ENCODE measurements at regions not wholly inside any gene's neighbourhood (a gene's known extent, or its start where the extent isn't known, plus 50 kb on each side); places are given as distances from the start of the nearest gene placed in this dataset.
"Not testable (repeated sequence)": the region's sequence is repeated elsewhere in the genome, so short reads cannot be mapped to it uniquely, and the experiment has no call there.

GRCh38 chr5:93235761-93236160 lies 345.3 kb downstream of the NR2F1-AS1 start:
- Histone ChIP-seq H3K27me3 (ENCODE audit: insufficient read depth, low read length) (no peaks in the 10 kb centered on the region), H3K36me3 (ENCODE audit: insufficient read depth, low read length) (no peaks in the 10 kb centered on the region), H2AFZ (ENCODE audit: low read length, unreplicated experiment) (no peak overlapping the region), H3K4me3 (ENCODE audit: low read depth, low read length) (no peak overlapping the region), H3K27ac (ENCODE audit: low read depth, low read length) (no peak overlapping the region), H3K79me2 (ENCODE audit: control insufficient read depth, insufficient read depth, low read length, unreplicated experiment) (no peaks in the 10 kb centered on the region), H3K4me1 (ENCODE audit: control insufficient read depth, insufficient read depth, low read length, unreplicated experiment) (no peaks in the 10 kb centered on the region)

- H3K79me2 ChIP-seq (ENCODE audit: control insufficient read depth, insufficient read depth, low read length, unreplicated experiment): no peaks in the 10 kb centered on the region
- no peaks in the 10 kb centered on the region for H3K27me3 ChIP-seq (ENCODE audit: insufficient read depth, low read length)
- no peak overlapping the region for H3K4me3 ChIP-seq (ENCODE audit: low read depth, low read length)
- H3K27ac ChIP-seq (ENCODE audit: low read depth, low read length): no peak overlapping the region
- no peaks in the 10 kb centered on the region for H3K36me3 ChIP-seq (ENCODE audit: insufficient read depth, low read length)
- no peaks in the 10 kb centered on the region for H3K4me1 ChIP-seq (ENCODE audit: control insufficient read depth, insufficient read depth, low read length, unreplicated experiment)
- H2AFZ ChIP-seq (ENCODE audit: low read length, unreplicated experiment): peak overlapping the region; percentile 73
Measured at GRCh38 chr5:93226202-93226735, 354.8 kb downstream of the NR2F1-AS1 start.

GRCh38 chr5:93225748-93226147 lies 355.3 kb downstream of the NR2F1-AS1 start:
- H3K36me3 ChIP-seq (ENCODE audit: insufficient read depth, low read length): no peaks in the 10 kb centered on the region
- peak overlapping the region; percentile 13 for H2AFZ ChIP-seq (ENCODE audit: low read length, unreplicated experiment)

GRCh38 chr5:93224624-93225023 lies 356.4 kb downstream of the NR2F1-AS1 start:
- no peaks in the 10 kb centered on the region for H3K36me3 ChIP-seq (ENCODE audit: insufficient read depth, low read length)
- no peak overlapping the region for H2AFZ ChIP-seq (ENCODE audit: low read length, unreplicated experiment)
- peaks cover 3% of the 10 kb centered on the region for H3K4me1 ChIP-seq (ENCODE audit: control insufficient read depth, insufficient read depth, low read length, unreplicated experiment)
- H3K4me3 ChIP-seq (ENCODE audit: low read depth, low read length): no peak overlapping the region
- H3K27me3 ChIP-seq (ENCODE audit: insufficient read depth, low read length): no peaks in the 10 kb centered on the region
- H3K27ac ChIP-seq (ENCODE audit: low read depth, low read length): no peak overlapping the region
- H3K79me2 ChIP-seq (ENCODE audit: control insufficient read depth, insufficient read depth, low read length, unreplicated experiment): no peaks in the 10 kb centered on the region

More at GRCh38 chr5:93225748-93226147, 355.3 kb downstream of the NR2F1-AS1 start:
- H3K27me3 ChIP-seq (ENCODE audit: insufficient read depth, low read length): no peaks in the 10 kb centered on the region
- H3K4me3 ChIP-seq (ENCODE audit: low read depth, low read length): no peak overlapping the region
- no peak overlapping the region for H3K27ac ChIP-seq (ENCODE audit: low read depth, low read length)
- no peaks in the 10 kb centered on the region for H3K4me1 ChIP-seq (ENCODE audit: control insufficient read depth, insufficient read depth, low read length, unreplicated experiment)
- H3K79me2 ChIP-seq (ENCODE audit: control insufficient read depth, insufficient read depth, low read length, unreplicated experiment): no peaks in the 10 kb centered on the region

GRCh38 chr5:93221773-93222172 lies 359.2 kb downstream of the NR2F1-AS1 start:
- Histone ChIP-seq H3K79me2 (ENCODE audit: control insufficient read depth, insufficient read depth, low read length, unreplicated experiment) (no peaks in the 10 kb centered on the region), H3K27me3 (ENCODE audit: insufficient read depth, low read length) (no peaks in the 10 kb centered on the region), H3K36me3 (ENCODE audit: insufficient read depth, low read length) (no peaks in the 10 kb centered on the region), H2AFZ (ENCODE audit: low read length, unreplicated experiment) (no peak overlapping the region), H3K27ac (ENCODE audit: low read depth, low read length) (no peak overlapping the region), H3K4me1 (ENCODE audit: control insufficient read depth, insufficient read depth, low read length, unreplicated experiment) (peaks cover 4% of the 10 kb centered on the region), H3K4me3 (ENCODE audit: low read depth, low read length) (no peak overlapping the region)

GRCh38 chr5:93220431-93220830 lies 360.6 kb downstream of the NR2F1-AS1 start:
- no peak overlapping the region for H3K4me3 ChIP-seq (ENCODE audit: low read depth, low read length)
- peaks cover 4% of the 10 kb centered on the region for H3K4me1 ChIP-seq (ENCODE audit: control insufficient read depth, insufficient read depth, low read length, unreplicated experiment)
- no peaks in the 10 kb centered on the region for H3K36me3 ChIP-seq (ENCODE audit: insufficient read depth, low read length)
- no peaks in the 10 kb centered on the region for H3K27me3 ChIP-seq (ENCODE audit: insufficient read depth, low read length)
- no peak overlapping the region for H3K27ac ChIP-seq (ENCODE audit: low read depth, low read length)
- H3K79me2 ChIP-seq (ENCODE audit: control insufficient read depth, insufficient read depth, low read length, unreplicated experiment): no peaks in the 10 kb centered on the region
- H2AFZ ChIP-seq (ENCODE audit: low read length, unreplicated experiment): no peak overlapping the region

- H3K27me3 ChIP-seq (ENCODE audit: insufficient read depth, low read length): no peaks in the 10 kb centered on the region
- H3K36me3 ChIP-seq (ENCODE audit: insufficient read depth, low read length): no peaks in the 10 kb centered on the region
- H3K79me2 ChIP-seq (ENCODE audit: control insufficient read depth, insufficient read depth, low read length, unreplicated experiment): no peaks in the 10 kb centered on the region
- H2AFZ ChIP-seq (ENCODE audit: low read length, unreplicated experiment): no peak overlapping the region
- no peak overlapping the region for H3K4me3 ChIP-seq (ENCODE audit: low read depth, low read length)
- peaks cover 4% of the 10 kb centered on the region for H3K4me1 ChIP-seq (ENCODE audit: control insufficient read depth, insufficient read depth, low read length, unreplicated experiment)
- no peak overlapping the region for H3K27ac ChIP-seq (ENCODE audit: low read depth, low read length)
Measured at GRCh38 chr5:93219641-93220145, 361.3 kb downstream of the NR2F1-AS1 start.

- not testable (repeated sequence) for H3K36me3 ChIP-seq (ENCODE audit: insufficient read depth, low read length); H3K79me2 ChIP-seq (ENCODE audit: control insufficient read depth, insufficient read depth, low read length, unreplicated experiment); H3K4me3 ChIP-seq (ENCODE audit: low read depth, low read length); H3K27ac ChIP-seq (ENCODE audit: low read depth, low read length); H3K27me3 ChIP-seq (ENCODE audit: insufficient read depth, low read length); H3K4me1 ChIP-seq (ENCODE audit: control insufficient read depth, insufficient read depth, low read length, unreplicated experiment); H2AFZ ChIP-seq (ENCODE audit: low read length, unreplicated experiment)
Measured at GRCh38 chr5:93213111-93213794, 367.8 kb downstream of the NR2F1-AS1 start.

- Histone ChIP-seq H3K27me3 (ENCODE audit: insufficient read depth, low read length) (no peaks in the 10 kb centered on the region), H2AFZ (ENCODE audit: low read length, unreplicated experiment) (no peak overlapping the region), H3K4me1 (ENCODE audit: control insufficient read depth, insufficient read depth, low read length, unreplicated experiment) (no peaks in the 10 kb centered on the region), H3K4me3 (ENCODE audit: low read depth, low read length) (no peak overlapping the region), H3K36me3 (ENCODE audit: insufficient read depth, low read length) (no peaks in the 10 kb centered on the region), H3K27ac (ENCODE audit: low read depth, low read length) (no peak overlapping the region), H3K79me2 (ENCODE audit: control insufficient read depth, insufficient read depth, low read length, unreplicated experiment) (no peaks in the 10 kb centered on the region)
Measured at GRCh38 chr5:93209476-93209875, 371.5 kb downstream of the NR2F1-AS1 start.

GRCh38 chr5:93208141-93208751 lies 372.8 kb downstream of the NR2F1-AS1 start:
- no peak overlapping the region for H2AFZ ChIP-seq (ENCODE audit: low read length, unreplicated experiment)
- no peaks in the 10 kb centered on the region for H3K27me3 ChIP-seq (ENCODE audit: insufficient read depth, low read length)
- no peaks in the 10 kb centered on the region for H3K79me2 ChIP-seq (ENCODE audit: control insufficient read depth, insufficient read depth, low read length, unreplicated experiment)
- no peak overlapping the region for H3K4me3 ChIP-seq (ENCODE audit: low read depth, low read length)
- H3K36me3 ChIP-seq (ENCODE audit: insufficient read depth, low read length): no peaks in the 10 kb centered on the region
- no peaks in the 10 kb centered on the region for H3K4me1 ChIP-seq (ENCODE audit: control insufficient read depth, insufficient read depth, low read length, unreplicated experiment)
- H3K27ac ChIP-seq (ENCODE audit: low read depth, low read length): no peak overlapping the region

GRCh38 chr5:93206203-93206602 lies 374.8 kb downstream of the NR2F1-AS1 start:
- Histone ChIP-seq H2AFZ (ENCODE audit: low read length, unreplicated experiment) (no peak overlapping the region), H3K4me1 (ENCODE audit: control insufficient read depth, insufficient read depth, low read length, unreplicated experiment) (no peaks in the 10 kb centered on the region), H3K27me3 (ENCODE audit: insufficient read depth, low read length) (no peaks in the 10 kb centered on the region), H3K27ac (ENCODE audit: low read depth, low read length) (no peak overlapping the region), H3K36me3 (ENCODE audit: insufficient read depth, low read length) (no peaks in the 10 kb centered on the region), H3K4me3 (ENCODE audit: low read depth, low read length) (no peak overlapping the region), H3K79me2 (ENCODE audit: control insufficient read depth, insufficient read depth, low read length, unreplicated experiment) (no peaks in the 10 kb centered on the region)
